SK-MEL-5 (cell line): ENCODE measurements at regions not wholly inside any gene's neighbourhood (a gene's known extent, or its start where the extent isn't known, plus 50 kb on each side); places are given as distances from the start of the nearest gene placed in this dataset.

ENCODE experiments used
- DNase-seq: peaks from one replicate; pipeline ENCODE4 v3.0.0-alpha.2; 2016; ENCODE audit warnings: low read depth, low spot score
- in situ Hi-C: cut with HindIII; loops from 2 replicates; pipeline ENCODE4 v1.10.0; 2016; ENCODE audit warnings: low sequenced_read_pairs, high pct_unique_total_duplicates, low pct_unique_long_range_greater_than_20kb

DNA sequence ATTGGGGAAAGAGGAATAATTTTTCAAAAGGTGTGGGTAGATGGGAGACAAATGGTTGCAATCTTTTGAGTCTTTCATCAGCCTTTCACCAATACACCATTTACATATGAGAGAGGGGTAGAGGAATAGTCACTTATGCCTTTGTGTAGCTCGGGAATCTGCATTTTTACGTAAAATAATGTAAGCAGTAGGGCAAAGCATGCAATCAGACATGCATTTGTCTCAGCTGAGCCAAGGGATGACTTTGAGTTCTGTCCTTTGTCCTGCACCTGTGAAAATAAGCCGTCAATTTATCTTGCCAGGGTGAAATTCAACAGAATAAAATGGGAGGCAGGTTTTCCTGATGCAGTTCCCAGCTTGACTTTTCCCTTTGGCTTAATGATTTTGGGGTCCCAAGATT, 1473.4 kb upstream of the TENM3 start:
- no peak for DNase-seq
- in situ Hi-C loops, result no loop called here

DNA sequence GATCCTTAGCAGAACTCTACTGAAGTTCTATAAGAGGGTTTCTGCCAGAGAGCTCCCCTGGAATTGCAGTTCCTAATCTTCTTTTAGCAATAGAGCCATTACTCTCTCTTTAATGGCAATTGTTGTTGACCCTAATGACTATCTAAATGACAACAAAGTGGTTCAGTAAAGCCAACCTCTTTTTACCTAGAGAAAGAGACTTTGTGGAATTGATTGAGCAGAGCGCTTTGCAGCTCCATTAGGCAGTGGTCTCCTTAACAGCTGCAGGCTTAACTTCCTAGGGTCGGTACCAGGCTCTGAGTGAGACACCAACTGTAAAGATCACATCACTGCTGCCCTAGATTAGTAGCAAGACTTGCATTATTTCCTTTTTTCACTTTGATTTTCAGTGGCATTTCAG, 1472.9 kb upstream of the TENM3 start:
- no peak for DNase-seq
- in situ Hi-C loops, result no loop called here

- DNase-seq, result no peak
- in situ Hi-C loops, result no loop called here
Observed at GRCh38 chr4:180784940-180785339, 1458.3 kb upstream of the TENM3 start.

- no peak for DNase-seq
- in situ Hi-C loops, result no loop called here
Observed at GRCh38 chr4:180788729-180789128, 1454.5 kb upstream of the TENM3 start.

DNA sequence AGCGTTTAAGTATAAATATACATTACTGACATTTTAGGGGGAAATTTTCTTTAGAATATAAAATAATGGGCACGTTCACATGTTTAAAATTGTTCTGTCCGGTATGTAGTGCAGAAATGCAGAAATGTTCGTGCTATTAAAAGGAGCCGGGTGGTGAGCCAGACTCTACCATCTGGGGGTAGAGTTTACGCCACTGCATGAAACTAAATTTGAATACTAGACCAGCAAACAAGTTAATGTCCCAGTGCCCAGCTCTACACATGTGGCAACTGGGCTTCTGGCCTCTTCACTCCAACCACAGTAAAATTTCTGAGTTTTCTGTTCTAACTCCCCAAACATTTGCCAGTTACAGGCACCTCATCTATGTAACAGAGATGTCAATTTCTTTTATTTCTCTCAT, 1453.3 kb upstream of the TENM3 start:
- in situ Hi-C loops, result no loop called here
- DNase-seq, result no peak

- no peak for DNase-seq
Observed at GRCh38 chr4:180790471-180790870, 1452.7 kb upstream of the TENM3 start.

DNA sequence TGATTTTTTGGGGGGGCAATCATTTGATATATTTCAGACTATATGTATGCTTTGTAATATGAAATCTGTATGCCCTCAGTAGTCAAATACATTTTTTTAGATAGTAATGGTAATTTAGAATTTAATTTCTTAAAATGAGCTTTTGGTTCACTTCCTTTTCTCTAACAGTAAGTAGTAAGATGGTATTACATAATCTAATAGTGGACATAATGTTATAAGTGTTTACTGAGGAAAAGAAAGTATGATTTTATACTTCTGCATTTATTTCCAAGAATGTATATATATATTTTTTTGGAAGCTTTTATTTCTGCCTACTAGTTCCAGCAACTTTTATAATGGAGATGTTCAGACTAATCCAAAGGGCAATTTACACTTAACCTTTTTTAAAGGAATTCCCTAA, 1450.7 kb upstream of the TENM3 start:
- DNase-seq, result no peak
- in situ Hi-C loops, result no loop called here

More at GRCh38 chr4:180790471-180790870, 1452.7 kb upstream of the TENM3 start:
- in situ Hi-C loops, result no loop called here

DNA sequence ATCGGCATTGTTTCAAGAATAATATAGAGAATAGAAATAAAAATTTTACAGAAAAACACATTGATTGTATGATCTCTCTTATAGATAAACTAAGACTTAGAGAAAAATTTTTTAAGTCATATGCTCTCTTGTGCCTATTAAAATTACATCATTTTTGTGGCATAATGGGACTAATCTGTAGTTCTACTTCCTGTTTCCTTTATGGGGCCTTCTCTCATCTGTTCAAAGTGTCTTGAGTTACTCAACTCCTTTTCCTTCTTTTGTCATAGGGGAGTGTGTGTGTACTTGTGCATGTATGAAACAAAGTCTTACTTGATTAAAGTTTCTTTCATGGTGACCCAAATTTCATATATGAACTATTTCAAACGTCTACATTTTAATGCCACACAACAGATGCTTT, 1448.9 kb upstream of the TENM3 start:
- no peak for DNase-seq
- in situ Hi-C loops, result no loop called here

DNA sequence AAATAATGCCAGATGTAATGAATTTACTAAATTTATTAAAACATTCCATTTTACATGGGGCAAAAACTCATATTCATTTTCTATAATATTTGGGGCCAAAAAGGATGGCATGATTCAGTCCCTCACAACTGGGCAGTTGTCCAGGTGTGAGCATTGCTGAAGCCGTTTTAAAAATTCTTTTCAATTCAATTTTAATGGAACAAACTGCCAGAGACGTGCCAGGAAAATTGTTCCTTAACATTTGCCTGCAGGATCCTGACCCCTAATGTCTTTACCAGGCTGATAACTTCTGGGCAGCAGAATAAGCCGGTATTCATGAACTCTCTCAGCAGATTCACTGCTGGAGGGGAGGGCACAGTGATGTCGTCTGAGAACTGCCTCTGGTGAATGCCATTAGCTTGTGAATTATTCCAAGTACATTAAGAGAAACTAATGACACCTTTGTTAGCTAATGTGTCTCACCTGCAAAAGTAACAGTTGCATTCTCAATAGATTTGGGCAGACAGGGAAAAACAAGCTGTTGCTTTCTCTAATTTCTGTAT, 1445.1 kb upstream of the TENM3 start:
- in situ Hi-C loops, result no loop called here
- DNase-seq, result no peak

- in situ Hi-C loops, result no loop called here
- no peak for DNase-seq
Observed at GRCh38 chr4:180799798-180800197, 1443.4 kb upstream of the TENM3 start.

DNA sequence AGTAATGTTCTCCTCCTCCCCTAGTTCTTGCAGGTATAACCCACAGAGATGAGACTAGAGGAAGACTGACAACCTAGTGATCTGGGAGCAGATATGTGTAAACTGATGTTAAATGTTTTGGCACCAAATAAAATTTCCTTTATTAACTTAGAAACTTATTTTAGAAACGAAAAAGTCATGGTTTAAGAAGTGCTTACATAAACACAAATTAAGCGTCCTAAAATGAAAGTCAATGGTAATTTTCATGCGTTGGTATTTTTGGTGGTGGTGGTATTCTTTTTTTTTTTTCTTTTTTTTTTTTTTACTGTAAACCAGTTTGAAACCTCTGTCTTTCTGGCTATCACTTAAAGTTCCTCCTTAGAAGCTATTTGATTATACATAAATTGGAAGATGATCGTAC, 1438.1 kb upstream of the TENM3 start:
- DNase-seq, result no peak
- in situ Hi-C loops, result no loop called here

- DNase-seq, result no peak
- in situ Hi-C loops, result no loop called here
Observed at GRCh38 chr4:180808862-180809261, 1434.3 kb upstream of the TENM3 start.

GRCh38 chr4:180809439-180809838, 1433.8 kb upstream of the TENM3 start:
- in situ Hi-C loops, result no loop called here
- DNase-seq, result no peak

DNA sequence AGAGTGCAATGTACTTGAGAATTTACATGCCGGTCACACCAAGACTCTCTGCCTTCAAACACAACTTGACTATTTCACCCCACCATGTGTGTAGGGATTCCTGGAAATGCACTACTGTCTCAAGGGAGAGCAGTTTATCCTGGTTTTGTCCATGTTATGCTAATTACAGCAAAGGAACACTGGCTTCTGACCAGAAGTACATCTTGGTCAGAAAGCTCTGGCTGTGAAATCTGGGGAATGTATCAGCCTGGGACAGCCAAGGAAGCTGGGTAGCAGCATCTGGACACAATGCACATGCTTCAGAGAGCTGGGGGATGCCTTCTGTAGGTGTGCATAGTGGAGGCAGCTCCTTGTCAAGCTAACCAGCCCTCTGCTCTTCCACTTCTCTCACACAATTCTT, 1432.6 kb upstream of the TENM3 start:
- no peak for DNase-seq
- in situ Hi-C loops, result no loop called here

- DNase-seq, result no peak
- in situ Hi-C loops, result no loop called here
Observed at GRCh38 chr4:180811556-180811955, 1431.6 kb upstream of the TENM3 start.

DNA sequence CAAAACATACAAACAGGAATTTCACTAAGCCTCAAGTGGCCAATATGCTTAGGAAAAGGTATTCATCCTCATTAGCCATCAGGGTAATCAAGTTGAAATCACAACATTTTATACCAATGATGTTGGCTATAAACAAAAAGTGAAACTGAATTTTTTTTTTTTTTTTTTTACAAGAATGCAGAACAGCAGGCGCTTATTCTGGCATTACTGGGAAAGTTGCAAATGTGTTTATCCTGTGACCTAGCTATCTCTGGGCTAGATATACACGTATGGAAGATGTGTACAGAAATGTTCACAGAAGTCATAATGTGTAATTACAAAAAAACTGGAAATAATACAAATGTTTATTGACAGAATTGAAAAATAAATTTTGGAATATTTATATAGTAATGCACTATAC, 1430.4 kb upstream of the TENM3 start:
- no peak for DNase-seq
- in situ Hi-C loops, result no loop called here

GRCh38 chr4:180814875-180815417, 1428.3 kb upstream of the TENM3 start:
- in situ Hi-C loops, result no loop called here

DNA sequence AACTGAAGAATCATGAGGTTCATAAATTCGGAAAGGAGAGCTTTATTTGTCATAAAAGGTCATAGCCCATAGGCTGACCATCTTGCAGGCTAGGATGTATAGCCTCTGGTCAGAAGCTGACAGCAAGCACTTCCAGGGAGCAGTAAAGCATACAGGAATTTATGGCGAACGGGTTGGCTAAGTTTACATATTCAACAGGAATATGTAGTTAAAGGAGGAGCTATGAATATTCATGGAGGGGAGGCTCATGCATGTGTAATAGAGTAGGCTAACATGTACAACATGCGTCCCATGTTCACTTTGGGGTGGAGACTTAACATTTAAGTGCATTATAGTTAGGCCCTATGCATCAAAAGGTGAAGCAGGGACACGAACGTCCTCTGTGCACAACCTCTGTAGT, 1425.7 kb upstream of the TENM3 start:
- in situ Hi-C loops, result no loop called here

More at GRCh38 chr4:180814875-180815417, 1428.3 kb upstream of the TENM3 start:
- DNase-seq, result no peak

DNA sequence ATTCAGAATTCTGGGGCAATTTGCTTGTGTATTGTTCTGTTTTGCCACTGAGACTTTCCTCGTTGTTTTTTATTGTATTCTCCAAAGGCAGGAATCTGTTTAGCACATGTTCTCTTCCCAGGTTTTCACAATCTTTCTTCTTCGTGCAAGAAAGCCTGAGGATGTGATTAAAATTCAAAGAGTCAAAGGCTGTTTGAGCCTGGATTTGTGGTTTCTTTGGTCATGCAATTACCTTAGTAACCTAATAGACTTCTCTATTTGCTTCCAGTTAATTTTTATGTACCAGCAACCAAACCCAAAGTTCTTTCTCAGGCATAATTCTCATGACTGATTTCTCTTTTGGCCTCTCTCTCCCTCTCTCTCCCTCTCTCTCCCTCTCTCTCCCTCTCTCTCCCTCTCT, 1420.1 kb upstream of the TENM3 start:
- no peak for DNase-seq
- in situ Hi-C loops, result no loop called here

More for the DNA sequence above, 1425.7 kb upstream of the TENM3 start:
- no peak for DNase-seq
